GM21717 (cell line): ENCODE measurements at regions not wholly inside any gene's neighbourhood (a gene's known extent, or its start where the extent isn't known, plus 50 kb on each side); places are given as distances from the start of the nearest gene placed in this dataset.
"Not testable (repeated sequence)": the region's sequence is repeated elsewhere in the genome, so short reads cannot be mapped to it uniquely, and the experiment has no call there.

Experiments used
- ATAC-seq: cut with Tn5 transposase; IDR thresholded peaks from one replicate; pipeline ENCODE4 v1.9.1; 2021; ENCODE audit warnings: mild to moderate bottlenecking, moderate library complexity; ENCODE audit not compliant: unreplicated experiment

- ATAC-seq, result no peak
Observed at GRCh38 chr11:19418221-19418620, 177.5 kb upstream of the E2F8 start.

GRCh38 chr11:19412070-19412469 is 171.3 kb upstream of the E2F8 start:
- not testable (repeated sequence) for ATAC-seq

- peak; percentile 83 for ATAC-seq
Observed at GRCh38 chr11:19410032-19410431, 169.3 kb upstream of the E2F8 start.

DNA sequence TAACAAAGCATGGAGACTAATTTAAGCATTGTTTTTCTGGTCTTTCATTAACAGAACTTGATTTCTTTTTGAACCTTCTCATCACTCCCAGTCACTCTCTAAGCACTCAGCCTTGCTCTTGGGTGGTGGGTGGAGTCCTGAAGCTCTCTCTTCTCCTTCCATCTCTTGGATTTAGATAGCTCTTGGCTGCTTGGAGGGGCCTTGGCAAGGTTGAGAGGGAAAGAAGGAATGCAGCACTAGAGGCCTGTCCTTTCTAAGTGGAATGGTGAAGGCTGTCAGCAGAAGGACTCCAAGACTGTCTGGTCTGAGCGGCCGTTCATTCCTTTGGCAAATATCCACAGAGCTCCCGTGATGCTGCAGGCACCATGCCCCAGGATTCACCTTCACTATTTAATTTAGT is 168.6 kb upstream of the E2F8 start:
- ATAC-seq, result no peak

DNA sequence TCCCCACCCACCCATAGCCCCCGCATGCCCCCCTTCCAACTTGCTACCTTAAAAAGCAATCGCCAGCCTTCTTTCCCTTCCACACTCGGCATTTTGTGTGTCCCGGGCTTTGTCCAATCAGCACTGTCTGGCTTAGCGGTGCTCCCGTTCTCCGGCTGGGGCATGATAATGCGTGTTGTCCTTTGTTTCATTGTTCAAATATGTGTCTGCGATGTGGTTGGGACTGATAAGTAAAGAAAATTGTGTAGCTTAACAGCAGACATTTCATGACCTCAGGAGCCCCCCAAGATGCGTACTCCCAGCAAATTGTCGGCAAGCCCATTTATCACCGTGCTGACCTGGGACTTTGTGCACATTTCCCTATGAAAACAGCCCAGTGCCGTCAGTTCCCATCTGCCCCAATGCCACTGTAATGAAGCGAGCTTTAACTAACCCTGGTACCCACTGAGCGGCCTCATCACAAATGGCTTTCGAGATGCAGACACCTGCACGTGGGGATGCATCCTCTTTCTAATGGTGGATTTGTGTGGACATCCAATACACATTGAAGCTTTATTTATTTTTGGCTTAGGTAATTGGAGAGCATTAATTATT is 167.0 kb upstream of the E2F8 start:
- ATAC-seq, result no peak

DNA sequence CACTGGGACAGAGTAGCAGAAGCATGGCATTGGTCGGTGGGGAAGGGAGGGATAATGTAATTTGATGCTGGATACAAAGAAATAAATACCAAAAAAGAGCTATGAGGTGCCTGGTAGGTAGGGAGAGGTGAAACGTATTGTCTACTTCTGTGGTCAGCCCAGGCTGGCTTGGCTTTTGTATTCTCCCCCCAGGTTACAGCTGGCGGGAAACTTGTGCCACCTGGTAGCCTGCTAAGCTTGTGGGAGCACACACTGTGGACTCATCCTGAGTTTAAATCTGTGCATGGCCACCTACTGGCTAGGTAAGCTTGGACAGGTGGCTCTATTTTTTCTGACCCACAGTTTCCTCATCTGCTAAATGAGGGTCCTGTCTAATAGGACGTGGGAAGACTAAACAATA is 165.2 kb upstream of the E2F8 start:
- no peak for ATAC-seq

- ATAC-seq, result no peak
Observed at GRCh38 chr11:19404787-19405186, 164.0 kb upstream of the E2F8 start.

GRCh38 chr11:19403196-19403895 is 162.6 kb upstream of the E2F8 start:
- ATAC-seq, result no peak

DNA sequence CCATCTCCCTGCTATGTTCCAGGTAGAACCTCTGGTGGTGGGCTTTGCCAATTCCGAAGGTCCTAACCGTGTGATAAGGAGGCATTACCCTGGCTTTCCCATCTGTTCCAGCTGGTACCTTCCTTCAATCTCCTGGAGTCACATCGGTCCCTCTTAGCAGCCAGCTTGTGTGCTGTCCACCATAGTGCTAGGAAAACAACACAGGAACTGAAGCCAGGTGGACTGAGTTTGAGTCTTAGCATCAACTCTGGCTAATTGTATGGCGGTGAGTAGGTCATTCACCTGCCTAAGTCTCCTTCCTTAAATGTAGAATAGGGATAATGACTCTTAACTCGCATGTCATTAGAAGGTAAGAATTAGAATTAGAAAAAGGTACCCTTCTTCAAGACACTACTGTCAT is 159.6 kb upstream of the E2F8 start:
- no peak for ATAC-seq

- no peak for ATAC-seq
Observed at GRCh38 chr11:19398772-19399527, 158.2 kb upstream of the E2F8 start.

DNA sequence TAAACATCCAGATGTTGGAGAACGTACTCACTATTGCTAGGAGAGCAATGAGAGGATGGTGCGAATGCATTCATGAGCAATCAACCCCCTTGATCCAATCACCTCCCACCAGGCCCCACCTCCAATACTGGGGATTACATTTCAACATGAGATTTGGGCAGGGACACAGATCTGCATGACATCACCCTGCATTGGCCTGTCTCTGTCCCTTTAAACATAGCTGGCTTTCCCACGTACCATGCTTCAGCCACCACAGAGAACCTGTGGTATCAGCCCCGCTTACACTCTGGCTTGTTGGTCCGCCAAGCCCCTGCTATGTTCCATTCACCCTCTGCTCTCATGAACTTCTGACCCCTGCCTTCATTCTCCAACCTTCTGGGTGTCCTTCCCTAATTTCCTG is 157.5 kb upstream of the E2F8 start:
- no peak for ATAC-seq

- ATAC-seq, result peak; percentile 24
Observed at GRCh38 chr11:19395050-19395449, 154.3 kb upstream of the E2F8 start.

DNA sequence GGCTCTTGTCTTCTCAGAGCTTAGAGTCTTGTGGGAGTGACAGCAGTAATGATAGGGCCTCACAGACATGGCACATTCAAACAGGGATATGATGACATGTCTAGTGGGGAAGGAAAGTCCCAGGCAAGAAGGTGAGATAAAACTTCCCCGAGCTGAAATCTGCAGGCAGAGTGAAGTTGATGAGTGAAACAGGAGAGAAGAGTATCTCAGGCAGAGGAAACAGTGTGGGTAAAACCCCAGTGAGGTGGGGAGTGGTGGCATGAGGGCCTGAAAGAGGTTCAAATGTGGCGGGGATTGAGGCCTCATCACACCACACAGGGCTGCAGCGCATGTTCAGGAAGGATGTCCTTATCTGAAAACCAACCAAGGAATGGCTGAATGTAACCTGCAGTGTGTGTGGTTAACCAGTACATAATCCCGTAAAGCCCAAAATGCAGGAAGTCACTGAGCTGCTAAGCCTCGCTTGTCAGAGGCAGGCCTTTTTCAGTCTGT is 153.8 kb upstream of the E2F8 start:
- ATAC-seq, result peak; percentile 83

GRCh38 chr11:19393941-19394340 is 153.2 kb upstream of the E2F8 start:
- ATAC-seq, result no peak

- ATAC-seq, result no peak
Observed at GRCh38 chr11:19392847-19393518, 152.2 kb upstream of the E2F8 start.

- ATAC-seq, result no peak
Observed at GRCh38 chr11:19392321-19392720, 151.6 kb upstream of the E2F8 start.

DNA sequence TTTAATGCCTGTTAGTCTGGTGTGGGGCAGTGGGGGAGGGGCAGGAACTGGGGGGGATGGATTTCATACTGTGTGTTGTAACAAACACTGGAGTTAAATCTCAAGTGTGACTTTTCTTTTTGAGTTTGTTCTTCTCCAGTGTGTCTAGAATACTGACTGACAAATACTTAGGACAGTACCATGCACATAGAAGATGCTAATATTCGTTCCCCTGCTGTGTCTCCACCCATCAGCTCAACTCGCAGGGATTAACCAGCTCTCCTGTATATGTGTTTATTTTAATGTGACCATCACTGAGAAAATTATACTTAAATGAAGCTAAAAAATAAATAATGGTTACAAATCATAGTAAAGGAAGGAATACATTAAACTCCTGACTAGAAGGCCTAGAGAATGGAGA is 150.9 kb upstream of the E2F8 start:
- ATAC-seq, result no peak

DNA sequence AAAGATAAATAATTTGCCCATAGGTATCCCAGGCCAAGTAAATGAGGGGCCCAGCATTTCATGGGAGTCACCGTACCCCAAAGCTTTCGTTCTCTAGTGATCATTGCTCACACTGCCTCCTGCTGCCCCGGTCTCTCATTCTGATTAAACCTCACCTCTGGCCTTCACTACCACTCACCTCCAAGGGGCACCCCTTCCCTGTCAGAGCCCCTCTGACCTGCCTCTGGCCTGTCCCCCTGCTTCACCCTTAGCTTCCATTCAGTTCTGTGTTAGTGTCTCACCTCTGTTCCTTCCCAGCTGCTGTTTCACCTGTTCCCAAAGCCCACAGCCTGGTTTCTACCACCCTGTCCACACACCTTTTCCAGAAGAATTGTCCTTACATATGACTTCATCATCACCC is 150.3 kb upstream of the E2F8 start:
- no peak for ATAC-seq

DNA sequence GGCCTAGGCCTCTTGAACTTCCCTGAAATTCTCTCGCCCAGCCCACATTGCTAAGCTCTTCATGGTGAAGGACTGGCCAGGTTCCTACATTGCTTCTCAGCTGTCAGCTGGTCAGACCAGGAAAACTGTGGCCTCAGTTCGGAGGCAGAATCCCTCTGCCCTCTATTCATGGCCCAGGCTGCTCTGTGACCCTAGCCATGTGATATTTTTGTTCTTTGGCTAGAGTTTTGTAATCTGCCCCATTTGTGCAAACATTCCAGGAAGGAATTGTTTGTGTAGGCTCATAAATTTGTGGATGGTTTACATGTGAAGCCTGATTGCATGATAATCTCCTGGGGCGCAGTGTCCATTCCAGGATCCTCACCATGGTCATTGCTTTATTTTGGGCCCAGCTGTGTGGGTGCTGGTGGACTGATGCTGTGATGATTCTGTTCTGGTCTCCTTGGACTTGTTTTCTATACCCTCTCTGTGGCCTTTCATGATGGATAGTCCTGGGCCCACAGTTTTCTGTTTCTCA is 149.1 kb upstream of the E2F8 start:
- no peak for ATAC-seq

GRCh38 chr11:19382131-19382611 is 141.4 kb upstream of the E2F8 start:
- no peak for ATAC-seq

- ATAC-seq, result no peak
Observed at GRCh38 chr11:19380375-19380774, 139.6 kb upstream of the E2F8 start.
